ENCODE measurements at regions not wholly inside any gene's neighbourhood (a gene's known extent, or its start where the extent isn't known, plus 50 kb on each side); places are given as distances from the start of the nearest gene placed in this dataset.
"Not testable (repeated sequence)": the region's sequence is repeated elsewhere in the genome, so short reads cannot be mapped to it uniquely, and the experiment has no call there.

GRCh38 chr14:97155320-97155719 is 358.1 kb downstream of the VRK1 start:
- no peak for DNase-seq

DNA sequence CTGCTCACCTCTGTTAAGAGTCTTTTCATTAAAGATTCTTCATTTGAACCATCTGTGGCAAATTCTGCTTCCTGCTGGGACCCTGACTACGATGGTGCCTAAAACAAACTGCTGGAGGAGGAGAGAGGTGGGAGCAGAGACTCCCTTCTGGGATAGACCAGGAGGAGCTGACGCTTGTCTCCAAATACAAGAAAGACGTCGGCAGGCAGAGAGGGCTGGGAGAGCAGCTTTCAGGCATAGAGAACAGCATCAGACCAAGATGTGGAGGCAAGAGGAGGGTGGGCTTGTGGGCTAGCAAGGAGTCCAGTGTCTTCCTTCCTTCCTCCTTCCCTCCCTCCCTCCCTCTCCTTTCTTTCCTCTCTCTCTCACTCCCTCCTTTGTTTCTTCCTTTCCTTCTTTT is 358.6 kb downstream of the VRK1 start:
- DNase-seq = no peak

GRCh38 chr14:97156705-97157104 is 359.5 kb downstream of the VRK1 start:
- DNase-seq = no peak

DNA sequence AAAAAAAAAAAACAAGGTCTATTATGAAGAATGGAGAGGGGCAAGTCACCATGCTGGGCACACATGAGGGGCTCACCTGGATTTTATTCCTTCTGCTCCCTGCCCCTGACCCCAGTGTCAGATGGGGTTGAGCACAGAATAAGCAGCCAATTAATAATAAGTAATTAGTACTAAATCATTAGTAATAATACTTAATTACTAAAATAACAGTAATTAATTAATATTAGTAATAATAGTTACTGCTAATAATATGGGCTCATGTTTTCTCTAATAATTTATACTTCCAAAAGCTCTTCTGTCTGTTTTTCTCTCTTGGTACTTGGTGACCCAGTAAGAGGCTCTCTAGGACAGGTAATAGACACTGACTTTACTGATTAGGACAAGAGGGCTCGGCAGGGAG is 360.9 kb downstream of the VRK1 start:
- DNase-seq = no peak

GRCh38 chr14:97159124-97159523 is 361.9 kb downstream of the VRK1 start:
- DNase-seq = no peak

- DNase-seq = no peak
Observed at GRCh38 chr14:97162621-97163020, 365.4 kb downstream of the VRK1 start.

DNA sequence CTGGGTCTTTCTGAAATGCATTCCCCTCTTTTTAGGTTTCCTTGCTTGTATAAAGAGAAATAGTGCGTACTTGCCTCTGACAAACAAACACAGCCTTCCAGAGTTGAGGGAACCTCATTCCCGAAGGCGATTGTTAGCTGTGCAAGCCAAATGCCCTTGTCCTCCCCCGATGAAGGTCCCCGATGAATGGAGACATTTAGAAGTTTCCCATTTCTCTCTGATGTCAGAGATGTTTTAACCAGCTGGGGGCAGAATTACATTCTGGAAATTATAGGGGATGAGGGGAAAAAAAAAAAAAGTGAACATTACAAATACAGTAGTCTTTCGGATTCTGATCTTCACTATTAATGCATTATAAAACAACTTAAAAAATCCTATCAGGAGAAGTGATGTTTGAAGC is 366.8 kb downstream of the VRK1 start:
- no peak for DNase-seq

GRCh38 chr14:97166497-97166896 is 369.3 kb downstream of the VRK1 start:
- DNase-seq = no peak

DNA sequence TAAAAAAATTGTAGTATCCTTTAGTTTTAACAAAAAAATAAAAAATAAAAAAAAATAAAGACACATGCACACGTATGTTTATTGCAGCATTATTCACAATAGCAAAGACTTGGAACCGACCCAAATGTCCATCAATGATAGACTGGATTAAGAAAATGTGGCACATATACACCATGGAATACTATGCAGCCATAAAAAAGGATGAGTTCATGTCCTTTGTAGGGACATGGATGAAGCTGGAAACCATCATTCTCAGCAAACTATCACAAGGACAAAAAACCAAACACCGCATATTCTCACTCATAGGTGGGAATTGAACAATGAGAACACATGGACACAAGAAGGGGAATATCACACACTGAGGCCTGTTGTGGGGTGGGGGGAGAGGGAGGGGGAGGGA is 370.4 kb downstream of the VRK1 start:
- not testable (repeated sequence) for DNase-seq

- DNase-seq = no peak
Observed at GRCh38 chr14:97172644-97173043, 375.5 kb downstream of the VRK1 start.

DNA sequence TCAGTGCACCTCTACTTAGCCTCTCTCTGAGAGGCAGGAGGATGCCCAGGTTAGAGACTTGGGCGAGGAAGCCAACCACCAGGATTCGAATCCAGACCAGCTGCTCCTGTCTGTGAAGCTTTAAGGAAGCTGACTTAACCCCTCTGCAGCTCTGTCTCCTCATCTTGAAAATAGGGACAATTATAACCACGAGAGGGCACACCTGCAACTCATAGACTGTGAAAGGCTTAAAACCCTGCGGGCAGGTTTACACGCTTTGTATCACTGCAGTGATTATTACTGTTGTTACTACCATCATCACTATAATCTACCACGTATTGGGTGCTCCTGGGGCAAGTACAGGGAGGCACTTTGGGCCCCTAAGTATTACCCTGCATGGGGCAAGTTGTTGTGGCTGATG is 379.8 kb downstream of the VRK1 start:
- peak; percentile 44 for DNase-seq

- no peak for DNase-seq
Observed at GRCh38 chr14:97177635-97178034, 380.5 kb downstream of the VRK1 start.

DNA sequence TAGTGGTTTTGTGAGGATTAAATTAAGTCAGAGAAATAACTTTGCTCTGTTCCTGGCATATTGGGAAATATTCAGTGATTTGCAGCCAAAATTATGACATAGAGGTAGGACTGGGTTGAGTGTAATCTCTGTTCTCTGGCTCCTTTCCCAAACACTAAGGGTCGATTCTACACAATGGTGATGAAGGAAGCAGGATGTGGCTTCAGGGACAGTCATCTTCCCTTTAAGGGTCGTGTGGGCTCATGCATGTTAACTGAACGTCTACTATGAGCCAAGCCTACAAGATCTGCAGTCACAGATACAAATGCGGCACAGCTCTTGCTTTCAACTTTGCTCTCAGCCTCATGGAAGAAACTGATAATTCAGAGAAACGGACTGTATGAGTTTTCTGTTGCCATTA is 381.6 kb downstream of the VRK1 start:
- DNase-seq = no peak

GRCh38 chr14:97179573-97179972 is 382.4 kb downstream of the VRK1 start:
- no peak for DNase-seq

DNA sequence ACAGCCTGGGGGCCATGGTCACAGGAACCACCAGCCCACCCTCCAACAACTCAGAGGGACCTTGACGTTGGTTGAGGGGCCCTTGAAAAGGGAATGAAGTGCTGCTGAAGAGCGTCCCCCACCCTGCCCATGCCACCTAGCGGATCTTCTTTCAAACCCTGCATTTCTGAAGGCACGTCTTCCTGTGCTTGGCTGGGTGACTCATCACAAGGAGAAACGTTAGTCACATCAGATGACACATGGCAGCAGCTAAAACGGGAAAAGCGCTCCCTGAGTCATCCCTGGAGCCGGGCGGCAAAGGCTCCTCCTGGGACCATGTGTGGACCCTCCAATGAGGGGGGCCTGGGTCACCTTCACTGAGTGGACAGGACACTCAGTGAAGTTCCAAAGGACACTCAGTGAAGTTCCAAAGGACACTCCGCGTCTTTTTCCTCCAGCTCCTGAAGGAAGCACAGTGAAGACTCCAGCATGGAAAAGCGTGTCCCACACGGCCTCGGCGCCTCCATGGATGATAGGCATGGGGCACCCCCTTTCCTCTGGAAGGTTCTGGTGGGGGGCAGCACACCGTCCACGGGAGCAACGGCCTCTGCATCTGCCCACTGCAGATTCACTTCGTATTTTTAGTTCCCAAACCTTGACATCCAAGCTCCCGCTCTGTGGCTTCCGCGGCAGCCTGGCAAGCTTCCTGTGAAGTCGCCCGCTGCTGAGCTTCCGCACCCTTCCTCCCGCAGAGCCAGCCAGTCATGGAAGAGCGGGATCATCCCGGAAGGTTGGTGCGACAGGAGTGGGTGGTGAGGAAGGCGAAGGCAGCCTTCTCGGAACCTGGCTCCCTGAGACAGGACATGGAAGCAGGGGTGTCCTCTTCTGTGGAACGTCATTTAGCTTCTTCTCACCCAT is 383.4 kb downstream of the VRK1 start:
- DNase-seq = no peak

DNA sequence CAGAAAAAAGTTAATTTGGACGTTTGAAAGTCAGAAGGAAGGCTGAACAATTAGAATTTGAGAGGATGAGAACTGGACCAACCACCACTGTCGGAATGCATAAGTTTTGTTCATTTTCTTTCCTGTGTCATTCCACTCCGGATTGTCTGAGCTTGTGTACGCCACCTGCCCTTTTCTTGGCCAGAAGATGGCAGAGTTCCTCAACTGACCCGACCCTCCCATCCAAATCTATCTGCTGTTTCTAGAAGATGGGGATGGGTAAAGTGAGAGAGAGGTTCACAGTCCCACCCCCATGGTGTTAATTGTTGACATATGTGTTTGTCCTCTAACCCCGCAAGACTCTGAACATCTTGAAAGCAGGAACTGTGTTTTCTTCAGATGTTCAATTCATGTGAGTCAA is 388.0 kb downstream of the VRK1 start:
- DNase-seq = no peak

DNA sequence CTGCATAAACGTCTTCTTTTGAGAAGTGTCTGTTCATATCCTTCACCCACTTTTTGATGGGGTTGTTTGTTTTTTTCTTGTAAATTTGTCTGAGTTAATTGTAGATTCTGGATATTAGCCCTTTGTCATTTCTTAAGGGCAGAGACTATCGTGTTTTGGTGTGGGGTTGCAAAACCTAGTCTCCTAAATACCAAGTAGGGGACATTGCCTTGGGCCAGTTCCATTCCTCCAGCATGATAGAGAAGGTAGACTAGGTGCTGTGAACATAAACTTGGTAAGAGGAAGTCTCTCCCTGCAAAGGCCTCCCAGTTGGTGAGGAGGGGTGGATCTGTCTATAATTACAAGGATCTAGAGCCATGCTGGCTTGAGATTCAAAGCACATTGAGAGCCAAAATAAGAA is 390.7 kb downstream of the VRK1 start:
- DNase-seq = no peak

DNA sequence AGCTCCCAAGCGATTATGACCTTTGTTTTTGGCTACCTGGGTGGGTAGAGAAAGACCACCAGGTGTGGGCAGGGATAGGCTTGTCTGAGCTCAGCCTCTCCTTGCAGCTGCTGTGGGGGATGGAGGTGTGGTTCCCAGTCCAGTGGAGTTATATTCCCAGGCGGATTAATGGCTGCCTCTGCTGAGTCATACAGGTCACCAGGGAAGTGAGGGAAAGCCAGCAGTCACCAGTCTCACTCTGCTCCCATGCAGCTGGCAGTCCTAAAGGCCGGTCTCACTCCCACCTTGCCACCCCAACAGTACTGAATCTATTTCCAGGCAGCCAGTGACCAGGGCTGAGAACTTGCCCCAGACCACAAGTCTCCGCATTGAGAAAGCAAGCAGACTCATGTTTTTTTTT is 399.2 kb downstream of the VRK1 start:
- no peak for DNase-seq

GRCh38 chr14:97198813-97199212 is 401.6 kb downstream of the VRK1 start:
- no peak for DNase-seq

- no peak for DNase-seq
Observed at GRCh38 chr14:97200245-97200644, 403.1 kb downstream of the VRK1 start.

DNA sequence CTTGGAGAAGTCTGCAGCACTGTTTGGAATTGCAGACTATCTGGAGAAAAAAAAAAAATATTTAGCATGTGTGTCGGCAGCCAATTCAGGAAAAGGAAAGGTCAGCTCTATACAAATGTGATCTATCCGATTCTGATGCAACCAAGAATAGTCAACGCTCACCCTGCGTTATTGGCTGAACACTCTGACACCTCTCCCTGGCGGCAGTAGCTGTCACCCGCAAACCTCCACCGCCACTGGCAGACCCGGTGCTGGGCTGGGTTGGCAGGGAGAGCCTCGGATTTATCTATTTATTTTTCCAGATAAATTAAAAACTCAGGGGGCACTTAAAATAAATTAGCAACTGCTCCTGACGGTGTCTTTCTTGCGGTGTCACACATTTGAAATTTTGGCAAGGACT is 409.7 kb downstream of the VRK1 start:
- no peak for DNase-seq

DNA sequence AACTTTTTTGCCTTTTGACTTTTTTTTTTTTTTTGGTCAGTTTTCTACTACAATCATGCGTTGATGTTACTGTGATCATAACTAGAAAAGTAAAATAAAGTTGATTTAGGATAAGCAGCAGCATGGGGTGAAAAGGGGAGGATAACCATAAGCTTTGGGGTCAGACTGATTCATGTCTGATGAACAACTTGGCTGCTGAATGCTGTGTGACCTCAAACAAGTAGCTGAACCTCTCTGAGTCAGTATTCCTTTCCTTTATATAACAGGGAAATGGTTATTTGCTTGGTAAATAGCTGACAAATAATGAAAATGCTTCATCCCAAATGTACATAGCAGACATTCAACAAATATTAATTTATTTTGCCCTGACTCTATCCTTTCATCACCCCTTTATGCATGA is 413.0 kb downstream of the VRK1 start:
- no peak for DNase-seq

DNA sequence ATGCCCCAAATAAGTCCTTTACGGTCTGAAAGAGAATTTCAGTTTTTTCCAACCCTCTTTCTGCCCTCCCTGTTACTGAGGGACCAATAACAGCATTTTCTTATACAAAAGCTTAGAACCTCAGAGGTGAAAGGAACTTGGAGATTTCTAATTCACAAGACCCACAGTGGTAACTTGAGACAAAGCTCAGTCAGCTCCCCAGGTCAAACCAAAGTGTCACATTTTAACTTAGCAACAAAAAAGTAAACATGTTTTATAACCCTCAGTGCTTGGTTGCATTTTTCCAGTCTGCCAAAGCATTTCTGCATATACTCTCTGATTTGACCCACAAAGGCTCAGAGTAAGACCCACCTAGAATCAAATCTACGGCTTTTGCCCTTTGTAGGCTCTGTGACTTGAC is 415.2 kb downstream of the VRK1 start:
- no peak for DNase-seq

DNA sequence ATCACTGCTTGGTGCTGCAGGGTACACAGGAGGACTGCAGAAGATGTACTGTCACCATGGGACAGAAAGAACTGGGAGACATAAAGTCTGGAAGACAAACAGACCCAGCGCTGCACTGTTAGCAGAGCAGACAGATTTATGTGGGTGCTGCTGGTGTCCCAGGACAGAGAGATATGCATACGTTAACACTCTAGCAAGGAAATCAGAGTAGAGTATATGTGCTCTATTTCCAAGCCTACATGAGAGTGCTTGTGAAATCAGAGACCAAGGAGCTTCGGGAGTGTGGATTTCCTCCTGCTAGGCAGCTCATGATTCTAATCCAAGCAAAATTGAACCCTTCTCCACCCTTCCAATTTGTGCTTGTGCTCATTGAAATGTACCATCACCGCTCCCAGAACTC is 416.5 kb downstream of the VRK1 start:
- no peak for DNase-seq

DNA sequence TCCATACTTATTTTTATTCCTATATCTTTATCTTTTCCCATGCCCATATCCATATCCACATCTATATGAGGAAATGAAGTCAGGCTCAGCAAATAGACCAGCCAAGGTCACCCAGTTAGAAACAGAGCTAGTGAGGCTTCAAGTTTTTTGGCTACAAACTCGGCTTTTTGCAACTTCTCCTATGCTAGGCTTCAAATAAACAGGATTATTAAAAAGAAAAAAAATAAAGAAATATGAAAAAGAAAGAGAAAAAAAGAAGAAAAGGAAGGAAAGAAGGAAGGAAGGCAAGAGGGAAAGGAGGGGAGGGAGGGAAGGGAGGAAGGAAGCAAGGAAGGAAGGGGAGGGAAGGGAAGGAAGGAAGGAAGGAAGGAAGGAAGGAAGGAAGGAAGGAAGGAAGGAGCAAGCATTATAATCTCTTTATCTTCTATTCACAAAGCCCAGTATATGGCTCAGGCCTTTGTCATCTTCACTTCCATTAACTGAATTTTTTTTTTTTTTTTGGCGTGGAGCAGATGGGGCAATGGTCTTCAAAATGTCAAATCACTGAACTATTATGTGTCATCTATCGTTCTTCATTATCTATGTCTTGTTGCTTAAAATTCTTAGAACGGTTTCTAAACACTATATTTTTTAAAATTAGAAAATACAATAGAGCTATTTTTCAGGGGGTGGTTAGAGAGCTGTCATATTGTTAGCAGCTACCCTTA is 418.2 kb downstream of the VRK1 start:
- DNase-seq = no peak
